HG03521 (cell line): ENCODE measurements at regions not wholly inside any gene's neighbourhood (a gene's known extent, or its start where the extent isn't known, plus 50 kb on each side); places are given as distances from the start of the nearest gene placed in this dataset.

Experiments
- ATAC-seq: cut with Tn5 transposase; IDR thresholded peaks from one replicate; pipeline ENCODE4 v1.9.1; 2021; ENCODE audit warnings: mild to moderate bottlenecking, moderate library complexity; ENCODE audit not compliant: unreplicated experiment

GRCh38 chr14:97027256-97027999 is 230.2 kb downstream of the VRK1 start:
- ATAC-seq = no peak

- ATAC-seq = no peak
These were observed 231.2 kb downstream of the VRK1 start for GRCh38 chr14:97028382-97028781.

DNA sequence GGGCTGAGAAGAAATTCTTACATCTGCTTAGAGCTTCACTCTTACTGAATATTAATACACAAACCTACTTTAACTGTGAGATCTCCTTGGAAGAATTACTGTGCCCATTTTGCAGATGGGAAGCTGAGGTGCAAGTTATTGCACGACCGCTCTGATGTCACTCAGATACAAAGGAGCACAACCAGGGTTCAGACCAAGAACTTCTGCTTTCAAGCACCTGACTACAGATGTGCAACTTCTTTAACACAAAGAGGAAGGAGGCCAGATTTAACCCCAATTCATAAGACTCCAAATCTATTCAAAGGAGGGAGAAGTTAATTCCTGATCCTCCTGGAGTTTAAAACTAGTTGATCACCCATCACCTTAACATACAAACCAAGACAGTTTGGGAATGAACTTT is 232.6 kb downstream of the VRK1 start:
- no peak for ATAC-seq

DNA sequence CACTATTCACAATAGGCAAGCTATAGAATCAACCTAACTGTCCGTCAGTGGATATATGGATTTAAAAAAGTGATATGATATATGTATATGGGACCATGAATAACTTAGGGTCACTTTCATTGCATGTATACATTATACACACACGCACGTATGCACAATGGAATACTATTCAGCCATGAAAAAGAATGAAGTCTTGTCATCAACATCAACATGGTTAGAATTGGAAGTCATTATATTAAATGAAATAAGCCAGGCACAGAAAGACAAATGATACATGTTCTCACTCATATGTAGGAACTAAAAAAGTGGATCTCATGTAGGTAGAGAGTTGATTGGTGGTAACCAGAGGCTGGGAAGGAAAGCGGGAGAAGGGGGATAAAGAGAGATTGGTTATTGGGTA is 234.3 kb downstream of the VRK1 start:
- no peak for ATAC-seq

- ATAC-seq = no peak
These were observed 236.4 kb downstream of the VRK1 start for GRCh38 chr14:97033556-97034081.

GRCh38 chr14:97036086-97036852 is 239.1 kb downstream of the VRK1 start:
- no peak for ATAC-seq

DNA sequence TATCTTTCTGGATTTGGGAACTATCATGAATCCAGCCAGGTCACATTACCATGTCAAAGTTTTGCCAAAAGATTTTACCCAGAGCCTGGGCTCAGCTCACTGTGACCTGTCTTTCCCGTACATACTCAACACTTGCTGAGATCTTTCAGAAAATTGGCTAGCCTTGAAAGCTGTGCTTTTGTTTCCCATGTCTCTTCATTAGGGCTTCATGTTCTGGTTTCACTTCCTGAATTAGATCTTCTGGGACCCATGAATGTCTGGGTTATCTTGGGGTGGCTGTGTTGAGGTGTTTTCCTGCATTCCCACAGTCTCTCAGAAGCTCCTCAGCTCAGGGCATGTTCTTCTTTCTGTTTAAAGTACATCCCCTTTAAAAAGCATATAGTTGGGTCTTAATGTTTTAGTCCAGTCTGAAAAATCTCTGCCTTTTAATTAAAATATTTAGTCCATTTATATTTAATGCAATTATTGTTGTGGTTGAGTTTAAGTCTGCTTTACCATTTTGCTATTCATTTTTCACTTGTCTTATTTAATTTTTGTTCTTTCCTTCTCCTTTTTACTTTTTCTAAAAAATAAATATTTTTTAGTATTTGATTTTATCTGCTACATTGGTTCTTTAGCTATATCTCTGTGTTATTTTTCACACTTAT is 242.7 kb downstream of the VRK1 start:
- ATAC-seq = no peak

DNA sequence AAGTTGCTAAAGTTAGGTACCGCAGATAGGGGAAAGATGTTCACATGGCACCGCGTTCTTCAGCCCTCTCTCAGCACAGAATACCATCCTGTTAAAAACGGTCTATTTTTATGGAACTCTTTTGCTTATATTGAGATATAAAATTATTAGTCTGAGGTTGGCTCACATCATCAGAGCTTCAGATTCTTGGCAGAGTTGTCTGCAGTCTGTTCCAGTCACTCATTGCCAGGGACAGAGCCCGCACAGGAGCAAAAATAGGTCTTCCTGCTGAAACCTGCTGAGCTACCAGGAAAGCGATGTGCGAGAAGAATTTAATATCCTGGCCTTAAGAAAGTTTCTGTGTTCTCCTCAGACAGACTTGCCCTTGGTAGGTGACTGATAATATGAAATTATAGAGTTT is 249.8 kb downstream of the VRK1 start:
- no peak for ATAC-seq

GRCh38 chr14:97052001-97052400 is 254.8 kb downstream of the VRK1 start:
- no peak for ATAC-seq

DNA sequence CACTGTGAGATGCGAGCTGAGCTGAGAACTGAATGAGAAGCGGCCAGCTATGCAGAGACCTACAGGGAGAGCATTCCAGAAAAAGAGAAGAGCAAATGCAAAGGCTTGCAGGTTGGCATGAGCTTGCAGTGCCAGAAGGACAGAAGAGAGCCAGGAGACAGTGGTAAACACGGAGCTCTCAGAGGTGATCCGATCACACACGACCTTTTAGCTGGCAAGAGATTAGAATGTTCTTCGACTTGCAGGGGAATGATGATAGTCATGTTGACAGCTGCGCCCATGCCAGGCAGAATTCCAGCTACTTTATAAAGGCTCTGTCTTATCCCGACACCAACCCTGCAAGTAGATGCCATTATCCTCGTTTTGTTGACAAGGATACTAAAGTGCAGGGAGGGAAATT is 256.8 kb downstream of the VRK1 start:
- no peak for ATAC-seq

- ATAC-seq = no peak
These were observed 258.2 kb downstream of the VRK1 start for GRCh38 chr14:97055355-97055754.

DNA sequence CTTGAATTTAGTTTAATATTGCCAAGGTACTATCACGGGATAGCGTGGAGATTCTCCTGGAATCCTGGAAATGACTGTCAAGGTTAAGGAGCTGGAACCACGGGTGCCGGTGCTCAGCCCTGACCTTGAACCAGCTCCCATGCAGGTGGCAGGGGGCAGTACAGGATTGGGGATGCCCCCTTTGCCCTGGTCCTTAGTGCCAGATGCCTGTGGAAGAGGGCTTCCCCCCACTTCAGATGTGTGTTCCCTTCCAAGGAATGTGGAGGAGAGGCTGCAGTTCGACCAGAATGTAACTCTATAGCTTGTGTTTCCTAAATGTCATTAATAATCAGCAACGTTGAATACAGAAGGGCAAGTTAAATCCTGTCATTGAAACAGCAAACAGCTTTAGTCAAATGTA is 258.9 kb downstream of the VRK1 start:
- no peak for ATAC-seq

DNA sequence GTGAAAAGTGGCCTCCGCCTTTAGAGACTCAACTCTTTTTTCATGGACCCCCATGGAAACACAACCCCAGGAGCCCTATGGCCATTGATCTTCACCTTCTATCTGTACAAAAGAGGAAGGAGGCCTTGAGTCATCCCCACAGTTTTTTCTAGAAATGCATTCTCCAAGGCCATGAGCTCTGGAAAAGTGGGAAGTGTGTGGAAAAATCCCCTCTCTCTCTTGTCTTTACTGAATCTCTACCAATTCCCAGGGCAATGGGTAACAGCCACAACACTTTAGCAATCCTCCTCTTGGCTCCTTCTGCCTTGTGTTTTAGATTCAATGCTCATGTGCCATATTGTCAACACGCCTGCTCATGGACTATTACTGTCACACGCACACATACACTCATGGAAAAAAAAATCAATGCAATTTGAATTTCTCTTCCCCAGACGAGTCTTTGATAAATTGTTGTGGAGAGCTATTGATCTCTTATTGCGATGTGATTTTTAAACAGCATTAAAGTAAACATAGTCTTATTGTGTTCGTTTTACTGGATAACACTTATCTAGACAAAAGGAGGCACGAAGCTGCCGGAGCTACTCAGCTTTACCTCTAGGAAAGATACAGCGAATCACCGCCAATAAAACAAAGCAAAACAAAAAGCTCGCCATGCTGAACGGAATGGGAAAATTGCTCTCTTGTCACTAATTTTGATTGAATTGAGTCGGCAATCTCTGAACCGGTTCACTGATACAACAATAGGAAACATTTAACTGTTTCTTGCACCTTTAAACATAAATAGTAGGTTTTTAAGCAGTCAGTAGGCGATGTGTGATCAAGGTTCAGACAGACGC is 260.3 kb downstream of the VRK1 start:
- ATAC-seq = no peak

DNA sequence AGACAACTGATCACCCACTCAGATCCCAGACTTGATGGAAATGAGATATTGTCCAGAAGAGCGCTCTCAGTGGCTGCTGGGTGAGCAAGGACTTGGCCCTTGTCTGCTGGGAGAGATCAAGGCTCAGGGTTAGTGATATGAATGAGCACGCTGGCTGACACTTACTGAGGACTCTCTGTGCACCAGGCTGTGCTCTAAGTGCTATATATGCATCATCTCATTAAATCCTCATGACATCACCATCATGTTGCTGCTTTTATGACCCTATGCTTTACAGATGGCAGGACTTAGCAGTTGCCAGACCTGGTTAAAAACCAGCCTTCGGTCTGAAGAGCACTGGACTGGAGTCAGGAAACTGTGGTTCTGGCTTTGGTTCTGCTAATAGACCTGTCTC is 260.9 kb downstream of the VRK1 start:
- ATAC-seq = no peak

GRCh38 chr14:97058589-97058988 is 261.4 kb downstream of the VRK1 start:
- no peak for ATAC-seq

DNA sequence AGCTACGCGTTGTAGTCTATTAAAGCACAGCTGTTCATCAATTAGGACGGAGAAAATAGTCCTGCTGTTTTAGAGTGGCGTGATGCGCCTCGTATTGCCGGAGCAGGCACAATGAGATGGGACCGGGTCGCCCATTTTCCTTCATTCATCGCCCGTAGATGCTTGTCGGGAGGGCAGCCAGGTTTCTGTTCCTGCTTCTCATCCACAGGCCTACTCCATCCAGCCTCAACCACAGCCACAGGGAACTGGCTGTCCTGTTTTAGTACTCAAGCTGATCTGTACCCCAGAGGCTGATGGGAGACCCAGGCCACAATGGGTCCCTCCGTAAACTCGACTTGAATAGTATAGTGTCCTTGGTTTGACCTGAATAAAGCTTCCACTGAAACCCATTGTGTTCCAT is 264.0 kb downstream of the VRK1 start:
- no peak for ATAC-seq

DNA sequence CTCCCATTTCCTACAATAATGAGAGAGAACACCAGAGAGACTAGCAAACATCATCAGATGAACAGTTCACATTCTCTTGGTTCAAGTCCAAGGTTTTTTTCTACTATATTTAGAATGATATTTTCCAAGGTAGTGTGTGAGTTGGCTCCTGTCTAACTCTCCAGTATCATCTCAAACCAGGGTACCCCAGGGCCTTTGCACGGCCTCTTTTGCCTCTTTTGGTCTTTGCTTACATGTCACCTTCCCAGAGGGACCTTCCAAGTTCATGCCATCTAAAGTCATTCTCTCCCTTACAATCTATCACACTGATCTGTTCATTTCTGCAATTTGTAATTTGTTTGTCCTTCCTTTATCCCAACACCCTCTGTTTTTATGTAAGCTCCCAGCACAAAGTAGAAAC is 264.5 kb downstream of the VRK1 start:
- ATAC-seq = no peak

- no peak for ATAC-seq
These were observed 268.3 kb downstream of the VRK1 start for GRCh38 chr14:97065305-97066067.

DNA sequence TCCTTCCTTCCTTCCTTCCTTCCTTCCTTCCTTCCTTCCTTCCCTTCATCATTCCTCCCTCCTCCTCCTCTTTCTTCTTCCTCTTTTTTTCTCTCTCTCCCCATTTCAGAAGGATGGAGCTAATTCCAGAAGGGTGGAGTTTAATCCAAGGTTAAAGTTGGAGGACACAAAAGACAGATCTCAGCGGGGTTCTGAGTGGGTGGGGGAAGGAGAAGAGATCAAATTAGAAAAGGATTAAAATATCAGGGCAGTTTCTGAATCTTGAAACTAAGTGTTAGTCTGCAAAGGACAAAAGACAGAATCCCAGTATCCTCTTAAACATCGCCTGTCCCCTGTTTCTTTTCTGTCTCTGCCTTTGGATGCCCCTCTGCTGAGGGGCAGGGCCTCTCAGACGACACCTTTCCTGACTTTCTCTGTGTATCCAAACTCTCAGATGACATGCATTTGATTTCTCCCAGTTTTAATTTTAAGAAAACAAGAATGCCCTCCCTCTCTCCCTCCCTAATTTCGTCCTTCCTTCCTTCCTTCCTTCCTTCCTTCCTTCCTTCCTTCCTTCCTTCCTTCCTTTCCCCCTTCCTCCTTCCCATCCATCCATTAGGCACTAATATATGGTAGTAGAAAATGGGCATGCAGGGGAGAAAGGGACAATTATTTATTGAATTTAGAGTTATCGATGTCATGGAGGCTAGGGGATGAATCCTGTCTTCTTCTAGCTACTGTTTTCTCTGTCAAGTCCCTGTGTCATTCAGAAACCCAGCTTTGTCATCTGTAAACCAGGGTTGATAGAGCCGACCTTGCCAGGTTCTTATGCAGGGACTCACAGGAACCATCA is 269.1 kb downstream of the VRK1 start:
- ATAC-seq = no peak
